Suprapubic skin (tissue), 3 donors: ENCODE measurements at regions not wholly inside any gene's neighbourhood (a gene's known extent, or its start where the extent isn't known, plus 50 kb on each side); places are given as distances from the start of the nearest gene placed in this dataset.

ENCODE experiments used
- CTCF ChIP-seq, 2 donors: fragments of 200-600 bp in 1 of 2; fragments of 450-650 bp in 1 of 2; sonication (generic) in 1 of 2; IDR thresholded peaks; one replicate each; pipeline ENCODE4 v1.5.1; 2016 to 2019; ENCODE audit warnings: antibody characterized with exemption in 2 of 2, mild to moderate bottlenecking in 1 of 2, moderate library complexity in 1 of 2
- EP300 ChIP-seq: sonication (generic); formaldehyde crosslinking; IDR thresholded peaks from one replicate; pipeline ENCODE4 v1.6.1; 2017; ENCODE audit warnings: antibody characterized with exemption

GRCh38 chr6:167711211-167711610 lies 115.5 kb upstream of the AFDN start:
- TF ChIP-seq CTCF (IDR thresholded peaks at IDR 0.05) (no peak), EP300 (no peak)
